ENCODE measurements at regions not wholly inside any gene's neighbourhood (a gene's known extent, or its start where the extent isn't known, plus 50 kb on each side); places are given as distances from the start of the nearest gene placed in this dataset.

DNA sequence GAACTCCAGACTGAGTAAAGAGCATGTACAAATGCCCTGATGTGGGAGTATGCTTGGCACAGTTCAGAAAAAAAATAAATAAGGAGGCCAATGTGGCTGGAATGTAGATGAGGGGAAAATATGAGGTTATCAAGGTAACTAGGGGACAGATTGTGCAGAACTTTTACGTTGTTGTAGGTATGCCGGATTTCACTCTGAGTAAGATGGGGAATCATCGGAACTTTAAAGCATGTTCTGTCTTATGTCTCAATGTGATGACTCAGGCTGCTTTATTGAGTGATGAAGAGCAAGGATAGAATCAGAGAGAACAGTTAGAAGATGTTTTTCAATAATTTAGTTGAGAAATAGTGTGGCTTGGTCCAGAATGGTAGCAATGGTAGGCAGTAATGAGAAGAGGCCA lies 130.4 kb downstream of the C11orf87 start:
- TF ChIP-seq, protein P1, sequence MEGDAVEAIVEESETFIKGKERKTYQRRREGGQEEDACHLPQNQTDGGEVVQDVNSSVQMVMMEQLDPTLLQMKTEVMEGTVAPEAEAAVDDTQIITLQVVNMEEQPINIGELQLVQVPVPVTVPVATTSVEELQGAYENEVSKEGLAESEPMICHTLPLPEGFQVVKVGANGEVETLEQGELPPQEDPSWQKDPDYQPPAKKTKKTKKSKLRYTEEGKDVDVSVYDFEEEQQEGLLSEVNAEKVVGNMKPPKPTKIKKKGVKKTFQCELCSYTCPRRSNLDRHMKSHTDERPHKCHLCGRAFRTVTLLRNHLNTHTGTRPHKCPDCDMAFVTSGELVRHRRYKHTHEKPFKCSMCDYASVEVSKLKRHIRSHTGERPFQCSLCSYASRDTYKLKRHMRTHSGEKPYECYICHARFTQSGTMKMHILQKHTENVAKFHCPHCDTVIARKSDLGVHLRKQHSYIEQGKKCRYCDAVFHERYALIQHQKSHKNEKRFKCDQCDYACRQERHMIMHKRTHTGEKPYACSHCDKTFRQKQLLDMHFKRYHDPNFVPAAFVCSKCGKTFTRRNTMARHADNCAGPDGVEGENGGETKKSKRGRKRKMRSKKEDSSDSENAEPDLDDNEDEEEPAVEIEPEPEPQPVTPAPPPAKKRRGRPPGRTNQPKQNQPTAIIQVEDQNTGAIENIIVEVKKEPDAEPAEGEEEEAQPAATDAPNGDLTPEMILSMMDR (IDR thresholded peaks at IDR 0.05), result no peak
- no peak for TF ChIP-seq EZH2 (IDR thresholded peaks at IDR 0.05)
- TF ChIP-seq EZH2phosphoT487 (IDR thresholded peaks at IDR 0.05), result no peak
